ENCODE measurements at regions not wholly inside any gene's neighbourhood (a gene's known extent, or its start where the extent isn't known, plus 50 kb on each side); places are given as distances from the start of the nearest gene placed in this dataset.

DNA sequence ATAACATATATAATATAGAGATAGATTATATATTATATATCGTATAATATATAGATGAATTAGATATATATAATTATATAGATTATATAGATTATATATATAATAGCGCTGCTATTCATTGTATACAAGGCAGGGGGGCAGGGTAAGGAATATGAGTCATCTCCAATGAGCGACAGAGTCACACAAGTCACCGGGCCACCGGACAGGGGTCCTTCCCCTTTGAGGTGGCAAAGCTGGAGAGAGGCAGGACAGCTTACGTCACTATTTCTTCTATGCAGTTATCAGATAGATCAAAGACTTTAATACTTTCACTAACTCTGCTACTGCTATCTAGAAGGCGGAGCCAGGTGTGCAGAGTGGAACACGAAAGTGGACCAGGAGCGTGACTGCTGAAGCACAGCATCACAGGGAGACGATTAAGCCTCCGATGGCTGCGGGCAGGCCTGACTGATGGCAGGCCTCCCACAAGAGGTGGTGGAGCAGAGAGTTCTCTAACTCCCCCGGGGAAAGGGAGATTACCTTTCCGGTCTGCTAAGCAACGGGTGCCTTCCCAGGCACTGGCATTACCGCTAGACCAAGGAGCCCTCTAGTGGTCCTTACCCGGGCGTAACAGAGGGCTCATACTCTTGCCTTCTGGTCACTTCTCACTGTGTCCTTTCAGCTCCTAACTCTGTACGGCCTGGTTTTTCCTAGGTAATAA, 2154.7 kb downstream of the MRPL39 start:
- DNase-seq (ENCODE audit: extremely low read depth, low read depth) = peak; percentile 20

DNA sequence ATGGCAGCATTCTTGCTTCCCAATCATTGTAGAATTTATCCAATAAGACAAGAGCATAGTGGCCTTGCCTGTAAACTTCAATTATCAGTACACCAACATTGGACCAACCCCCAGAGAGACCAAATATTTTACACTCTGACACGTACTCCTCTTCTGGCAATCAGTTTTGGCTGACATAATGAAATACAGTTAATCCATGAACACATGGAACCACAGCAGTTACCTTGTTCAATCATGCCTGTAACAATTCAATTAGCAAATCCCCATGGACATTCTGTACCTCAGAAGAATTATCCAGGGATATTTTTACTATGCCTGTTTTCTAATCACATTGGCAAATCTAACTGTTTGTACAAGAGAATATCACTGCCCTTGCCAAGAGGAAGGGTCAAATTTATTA, 2162.0 kb downstream of the MRPL39 start:
- DNase-seq (ENCODE audit: extremely low read depth, low read depth) = no peak

DNA sequence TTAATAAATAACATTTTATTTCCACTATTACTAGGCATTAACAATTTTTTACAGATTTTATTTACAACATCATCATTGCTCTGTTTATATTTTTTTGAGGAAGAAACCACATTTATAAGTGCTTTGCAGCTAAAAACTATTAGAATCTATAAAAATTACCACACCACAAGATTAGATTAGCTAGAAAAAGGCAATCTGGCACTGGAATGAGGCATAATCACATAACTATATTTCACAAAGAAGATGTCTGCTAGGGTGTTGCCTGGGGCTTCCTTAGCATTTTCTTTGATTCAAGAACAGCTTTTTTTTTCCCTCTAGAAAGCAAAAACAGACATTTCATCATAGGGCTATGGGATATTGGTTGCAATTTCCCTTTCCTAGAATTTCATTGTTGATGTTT, 2169.2 kb downstream of the MRPL39 start:
- DNase-seq (ENCODE audit: extremely low read depth, low read depth) = no peak

DNA sequence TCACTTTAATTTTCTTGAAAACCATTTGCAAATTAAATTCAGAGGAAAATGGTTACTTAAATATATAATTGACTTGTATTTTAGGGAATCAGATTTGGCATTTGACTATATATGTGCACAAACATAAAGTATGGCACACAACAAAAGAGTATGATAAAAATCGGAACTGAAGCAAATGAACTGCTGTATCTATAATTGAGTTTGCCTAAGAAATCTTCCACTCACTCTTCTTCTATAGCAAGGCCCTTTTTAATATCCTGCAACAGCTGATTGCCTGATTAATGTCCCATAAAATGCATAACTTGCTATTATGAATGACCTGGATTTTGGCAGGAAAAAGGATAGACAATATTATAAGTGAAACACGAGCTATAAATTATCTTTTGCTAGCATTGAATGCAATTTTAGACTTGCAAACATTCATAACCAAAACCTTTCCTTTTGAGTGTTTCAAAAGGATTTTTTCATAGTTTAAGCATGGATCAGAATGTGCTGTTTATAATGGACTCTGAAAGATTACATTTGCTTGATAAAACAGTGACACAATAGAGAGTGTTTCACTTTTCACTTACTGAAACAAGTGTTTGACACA, 2204.3 kb downstream of the MRPL39 start:
- DNase-seq (ENCODE audit: extremely low read depth, low read depth) = no peak

DNA sequence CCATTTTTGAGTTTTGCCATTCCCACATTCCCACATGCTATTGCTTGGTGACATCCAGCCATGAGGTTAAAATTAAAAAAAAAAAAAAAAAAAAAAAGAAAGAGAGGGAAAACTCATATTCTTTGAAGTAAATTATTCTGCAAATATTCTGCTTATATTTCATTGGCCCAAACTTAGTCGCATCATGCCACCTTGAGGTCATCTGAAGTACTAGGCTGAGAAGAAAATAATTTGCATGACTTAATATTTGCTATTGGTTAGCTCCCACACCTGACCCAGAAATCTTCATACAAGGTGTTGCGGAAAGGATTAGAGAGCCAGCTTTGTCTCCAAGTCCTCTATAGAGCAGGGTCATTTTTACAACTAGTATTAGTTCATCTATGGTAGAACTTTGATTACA, 2206.0 kb downstream of the MRPL39 start:
- DNase-seq (ENCODE audit: extremely low read depth, low read depth) = peak; percentile 6

DNA sequence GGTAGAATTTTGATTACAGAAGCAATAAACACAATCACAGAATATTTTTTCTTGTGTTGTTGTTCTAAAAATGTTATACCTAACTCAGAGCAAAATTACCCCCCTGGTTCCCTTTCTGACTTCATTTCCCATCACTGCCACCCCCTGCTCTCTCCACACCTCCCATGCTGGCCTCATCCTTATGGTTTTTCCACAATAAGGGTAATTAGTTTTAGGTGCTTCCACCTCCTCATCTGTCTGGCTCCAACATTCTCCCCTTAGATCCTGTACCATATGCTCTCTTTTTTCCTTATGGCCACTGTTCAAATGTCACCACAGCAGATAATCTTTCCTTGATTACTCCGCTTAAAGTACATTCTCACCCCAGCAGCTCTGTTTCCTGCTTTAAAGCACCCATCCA, 2208.6 kb downstream of the MRPL39 start:
- DNase-seq (ENCODE audit: extremely low read depth, low read depth) = no peak

DNA sequence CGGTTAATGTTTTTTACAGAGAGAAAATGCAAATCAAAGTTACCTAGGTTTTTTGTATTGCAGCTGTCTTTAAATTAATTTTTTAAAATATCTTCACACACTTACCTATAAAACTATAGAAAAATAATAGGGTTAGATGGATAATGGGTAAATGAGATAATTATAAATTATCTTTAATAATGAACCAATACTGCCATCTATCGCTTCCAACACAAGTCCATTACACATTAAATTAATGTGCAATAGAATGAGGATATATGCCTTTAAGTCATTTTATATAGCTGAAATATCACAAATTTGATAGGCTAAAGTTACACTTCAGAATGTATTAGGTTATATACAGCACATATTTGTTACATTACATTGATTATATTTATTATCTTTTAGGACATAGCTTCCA, 2212.8 kb downstream of the MRPL39 start:
- DNase-seq (ENCODE audit: extremely low read depth, low read depth) = no peak

DNA sequence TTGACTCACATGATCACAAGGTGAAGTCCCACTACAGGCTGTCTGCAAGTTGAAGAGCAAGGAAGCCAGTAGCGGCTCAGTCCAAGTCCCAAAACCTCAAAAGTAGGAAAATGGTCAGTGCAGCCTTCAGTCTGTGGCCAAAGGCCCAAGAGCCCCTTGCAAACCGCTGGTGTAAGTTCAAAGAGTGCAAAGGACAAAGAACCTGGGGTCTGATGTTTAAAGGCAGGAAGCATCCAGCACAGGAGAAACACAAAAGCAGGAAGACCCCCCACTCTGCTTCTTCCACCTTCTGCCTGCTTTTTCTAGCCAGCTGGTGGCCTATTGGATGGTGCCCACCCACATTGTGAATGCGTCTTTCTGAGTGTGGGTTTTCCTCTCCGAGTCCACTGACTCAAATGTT, 2222.6 kb downstream of the MRPL39 start:
- DNase-seq (ENCODE audit: extremely low read depth, low read depth) = no peak

DNA sequence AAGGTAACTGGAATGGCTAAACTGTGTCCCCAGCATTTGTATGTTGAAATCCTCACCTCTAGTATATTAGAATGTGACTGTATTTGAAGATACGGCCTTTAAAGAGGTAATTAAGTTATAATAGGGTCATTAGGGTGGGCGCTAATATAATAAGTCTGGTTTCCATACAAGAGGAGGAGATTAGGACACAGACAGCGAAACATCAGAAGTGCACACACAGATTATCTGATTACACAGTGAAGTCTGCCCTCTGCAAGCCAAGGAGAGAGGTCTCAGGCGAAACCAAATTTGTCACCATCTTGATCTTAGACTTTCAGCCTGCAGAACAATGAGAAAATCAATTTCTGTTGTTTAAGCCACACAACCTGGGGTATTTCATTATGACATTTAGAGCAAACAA, 2233.1 kb downstream of the MRPL39 start:
- no peak for DNase-seq (ENCODE audit: extremely low read depth, low read depth)

DNA sequence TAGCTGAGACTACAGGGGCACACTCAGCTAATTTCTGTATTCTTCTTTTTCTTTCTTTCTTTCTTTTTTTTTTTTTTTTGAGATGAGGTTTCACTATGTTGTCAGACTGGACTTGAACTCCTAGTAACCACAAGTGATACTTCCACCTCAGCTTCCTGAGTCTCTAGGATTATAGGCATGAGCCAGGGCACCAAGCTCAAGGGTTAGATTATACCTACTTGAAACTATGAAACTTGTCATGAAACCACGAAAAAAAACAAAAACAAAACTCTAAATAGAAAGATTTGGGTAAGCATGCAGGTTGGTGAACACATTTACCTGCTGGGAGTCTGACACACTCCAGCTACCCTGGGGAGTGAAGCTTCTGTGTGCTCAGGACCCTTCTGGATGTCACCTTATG, 2250.4 kb downstream of the MRPL39 start:
- no peak for DNase-seq (ENCODE audit: extremely low read depth, low read depth)

DNA sequence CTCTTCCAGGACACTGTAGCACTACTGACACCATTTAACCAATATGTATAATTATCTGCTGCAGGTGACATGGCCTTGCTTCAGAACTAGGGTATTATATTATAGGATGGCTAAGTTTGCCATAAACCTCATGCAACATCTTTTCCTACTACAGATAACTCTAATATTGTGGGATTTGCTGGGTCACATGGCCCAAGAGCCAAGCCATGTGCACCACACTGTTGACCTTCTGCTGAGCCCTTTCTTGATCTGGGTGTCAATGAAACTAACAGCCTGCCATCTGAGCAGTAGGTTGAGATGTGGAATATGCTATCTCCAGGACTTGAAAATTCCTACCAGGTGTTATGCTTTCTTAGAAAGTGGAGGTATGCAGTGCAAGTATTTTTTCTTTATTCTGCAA, 2291.1 kb downstream of the MRPL39 start:
- no peak for DNase-seq (ENCODE audit: extremely low read depth, low read depth)

DNA sequence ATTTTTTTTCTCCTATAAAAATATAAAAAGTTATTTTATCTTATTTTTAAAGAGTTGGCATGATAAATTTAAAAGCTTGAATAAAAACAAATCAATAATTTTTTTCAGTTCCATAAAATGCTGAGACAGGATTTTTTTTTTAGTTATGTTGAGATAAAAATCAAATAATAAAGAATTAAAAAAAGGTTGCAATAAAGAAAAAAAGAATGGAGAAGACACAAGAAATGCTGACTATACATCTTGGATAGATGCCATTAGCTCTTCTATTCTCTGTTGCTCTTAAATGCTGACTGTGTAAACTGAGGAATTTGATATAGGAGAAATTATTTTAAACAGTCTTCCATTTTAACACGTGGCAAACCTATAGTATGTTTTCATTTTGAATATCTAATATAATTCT, 2298.5 kb downstream of the MRPL39 start:
- no peak for DNase-seq (ENCODE audit: extremely low read depth, low read depth)

DNA sequence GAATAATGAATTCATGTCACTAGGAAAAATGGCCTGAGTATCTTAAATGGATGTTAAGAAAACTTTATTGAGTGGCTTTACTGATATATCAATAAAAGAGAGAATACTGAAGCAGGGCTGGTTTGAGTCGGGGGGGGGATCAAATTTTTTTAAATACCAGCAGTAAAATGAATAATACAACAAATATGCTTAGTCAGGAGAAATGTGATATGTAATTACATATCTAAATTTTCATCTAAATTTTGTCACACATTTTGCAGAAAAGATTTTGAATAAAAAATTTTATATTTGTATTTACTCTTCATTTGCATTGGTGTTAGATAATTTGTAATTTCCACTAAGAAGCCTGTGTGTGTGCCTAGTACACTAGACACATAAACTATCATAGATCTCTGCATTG, 2300.2 kb downstream of the MRPL39 start:
- DNase-seq (ENCODE audit: extremely low read depth, low read depth) = no peak

DNA sequence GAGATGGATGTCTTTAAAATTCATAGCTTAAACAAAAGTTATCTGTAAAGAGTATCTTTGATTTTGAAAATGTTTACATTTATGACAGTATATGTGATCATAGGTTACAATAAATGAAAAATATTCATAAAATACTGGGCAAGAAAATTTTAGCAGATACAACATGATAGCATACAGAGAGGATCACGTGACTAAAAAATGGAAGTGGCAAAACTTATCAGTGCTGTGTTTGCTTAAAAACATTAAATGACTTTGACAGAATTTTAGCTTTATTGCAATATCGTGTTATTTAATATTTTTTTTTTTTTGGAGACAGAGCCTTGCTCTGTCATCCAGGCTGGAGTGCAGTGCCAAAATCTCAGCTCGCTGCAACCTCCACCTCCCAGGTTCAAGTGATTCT, 2294.1 kb downstream of the NCAM2 start:
- DNase-seq (ENCODE audit: extremely low read depth, low read depth) = no peak

DNA sequence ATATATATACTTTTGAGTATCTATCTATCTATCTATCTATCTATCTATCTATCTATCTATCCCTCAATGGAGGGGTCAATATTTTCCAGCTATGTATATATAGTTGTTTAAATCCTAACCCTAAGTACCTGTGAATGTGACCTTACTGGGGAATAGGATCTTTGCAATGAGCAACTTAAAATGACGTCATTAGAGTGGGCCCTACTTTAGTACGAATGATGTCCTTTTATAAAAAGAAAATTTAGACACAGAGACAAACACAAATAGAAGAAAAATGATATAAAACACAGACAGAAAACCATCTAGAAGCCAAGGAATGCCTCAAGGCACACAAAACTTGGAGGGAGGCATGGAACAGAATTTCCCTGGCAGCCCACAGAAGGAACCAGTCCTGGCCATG, 2283.7 kb downstream of the NCAM2 start:
- no peak for DNase-seq (ENCODE audit: extremely low read depth, low read depth)

DNA sequence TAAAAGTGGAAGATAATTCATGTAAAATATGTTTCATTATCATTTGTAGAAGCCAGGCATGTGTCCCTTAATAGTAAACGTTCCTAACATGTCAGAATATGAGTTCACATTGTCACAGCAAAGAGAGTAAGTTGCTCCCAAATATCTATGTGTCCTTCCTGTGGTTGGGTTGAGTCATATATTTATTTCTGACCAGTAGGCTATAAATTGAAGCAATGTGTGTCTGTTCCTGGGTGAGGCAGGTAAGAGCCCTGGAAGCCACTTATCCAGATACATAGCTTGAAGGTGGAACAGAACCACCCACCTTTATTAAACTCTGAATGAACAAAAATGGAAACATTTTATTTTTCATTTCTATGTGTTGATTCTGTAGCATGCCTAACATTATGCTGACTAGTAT, 2251.6 kb downstream of the NCAM2 start:
- no peak for DNase-seq (ENCODE audit: extremely low read depth, low read depth)

DNA sequence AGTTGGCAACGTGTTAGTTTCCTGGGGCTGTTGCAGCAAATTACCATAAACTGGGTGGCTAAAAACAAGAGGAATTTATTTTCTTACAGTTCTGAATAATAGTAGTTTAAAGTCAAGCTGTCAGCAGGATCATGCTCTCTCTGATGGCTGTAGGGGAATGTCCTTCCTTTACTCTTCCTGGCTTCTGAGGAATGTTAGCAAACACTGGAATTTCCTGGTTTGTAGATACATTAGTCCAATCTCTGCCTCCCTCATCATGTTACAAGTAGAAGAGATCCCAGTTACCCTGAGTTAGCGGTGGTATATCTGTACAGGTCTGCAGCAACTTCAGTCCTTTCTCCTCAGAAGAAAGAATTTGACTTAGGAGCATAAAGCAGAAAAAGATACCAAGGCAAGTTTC, 2249.1 kb downstream of the NCAM2 start:
- no peak for DNase-seq (ENCODE audit: extremely low read depth, low read depth)

DNA sequence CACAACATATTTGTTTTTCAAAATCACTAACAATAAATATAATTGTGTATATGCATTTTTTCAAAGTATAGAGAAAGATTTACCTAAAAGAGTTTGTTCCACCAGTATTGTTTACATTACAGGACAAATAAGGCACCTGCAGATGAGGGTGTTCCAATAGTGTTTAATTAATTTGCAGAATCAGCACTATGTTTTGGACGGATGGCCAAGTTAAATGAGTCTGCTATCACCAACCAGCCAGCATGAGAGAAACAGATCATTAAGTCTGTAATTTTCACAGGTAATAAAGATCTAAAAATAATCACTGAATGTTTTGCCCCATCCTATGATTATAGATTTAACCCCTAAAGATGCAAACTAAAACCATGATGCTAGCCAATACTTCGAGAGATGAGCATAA, 2247.0 kb downstream of the NCAM2 start:
- no peak for DNase-seq (ENCODE audit: extremely low read depth, low read depth)

DNA sequence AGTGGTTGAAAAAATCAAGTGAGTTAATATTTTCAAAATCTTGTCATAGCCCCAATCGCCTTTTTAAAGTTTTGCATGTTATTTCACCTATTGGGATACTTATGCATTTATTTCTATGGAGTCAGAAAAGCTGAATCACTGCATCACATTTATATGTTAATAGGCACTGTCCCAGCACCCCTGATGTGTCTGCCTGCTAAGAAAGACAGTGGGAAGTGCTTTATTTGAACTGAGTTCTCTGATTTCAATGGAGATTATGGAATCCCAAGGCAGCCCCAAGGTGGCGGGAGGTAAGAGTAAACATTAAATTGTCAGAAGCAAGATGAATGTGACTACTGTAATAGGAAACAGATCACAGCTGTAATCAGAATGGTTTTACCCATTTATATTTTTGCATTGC, 2225.7 kb downstream of the NCAM2 start:
- no peak for DNase-seq (ENCODE audit: extremely low read depth, low read depth)

DNA sequence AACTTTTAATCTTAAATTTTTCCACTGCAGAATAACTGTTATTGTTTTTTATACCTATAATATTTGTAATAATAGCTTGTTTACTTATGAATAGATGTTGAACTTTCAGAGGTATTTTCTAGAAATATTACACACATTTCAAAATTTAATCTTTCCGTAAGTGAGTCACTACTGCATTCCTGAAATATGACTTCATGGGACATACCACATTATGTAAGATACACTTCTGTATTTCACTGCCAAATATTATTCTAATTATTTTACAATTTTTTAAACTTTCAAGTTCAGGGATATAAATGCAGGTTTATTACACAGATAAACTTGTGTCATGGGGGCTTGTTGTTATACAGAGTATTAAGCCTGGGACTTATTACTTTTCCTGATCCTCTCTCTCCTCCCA, 2220.5 kb downstream of the NCAM2 start:
- DNase-seq (ENCODE audit: extremely low read depth, low read depth) = no peak

DNA sequence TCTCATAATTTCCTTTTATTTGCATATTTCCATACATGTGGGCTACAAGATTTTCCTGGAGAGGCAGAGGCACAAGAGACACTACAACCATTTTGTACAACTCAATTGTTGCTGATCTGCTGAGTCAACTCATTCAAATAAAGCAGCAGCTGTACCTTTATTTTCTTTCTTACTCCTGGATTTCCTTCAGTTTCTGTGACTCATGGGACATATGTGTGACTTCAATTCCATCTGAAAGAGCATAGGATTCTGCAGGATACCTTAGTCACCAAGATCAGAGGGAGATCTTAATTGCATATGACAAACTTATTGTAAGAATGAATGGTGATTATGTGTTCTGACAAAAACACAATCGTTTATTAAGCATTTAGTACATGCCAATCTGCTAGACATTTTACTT, 2219.4 kb downstream of the NCAM2 start:
- DNase-seq (ENCODE audit: extremely low read depth, low read depth) = no peak

DNA sequence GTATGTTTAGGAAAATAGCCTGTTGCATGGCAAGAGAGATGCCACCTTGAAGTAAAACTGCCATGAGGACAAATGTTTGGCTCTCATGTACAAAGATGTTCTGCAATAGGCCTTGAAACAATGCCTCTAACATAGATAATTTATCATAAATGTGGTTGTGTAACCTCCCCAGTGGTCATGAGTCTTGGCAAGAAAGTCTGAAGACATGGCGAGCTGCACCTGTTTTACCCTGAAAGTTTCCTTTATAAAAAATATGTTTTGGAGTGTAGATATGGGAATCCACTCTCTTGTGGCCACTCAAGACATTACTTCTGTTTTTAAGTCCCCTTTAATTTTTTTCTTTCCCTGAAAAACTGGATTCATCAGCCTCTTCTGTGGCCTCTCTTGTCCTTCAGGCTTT, 2217.1 kb downstream of the NCAM2 start:
- DNase-seq (ENCODE audit: extremely low read depth, low read depth) = no peak
